Suppressor macrophage treated with lipopolysaccharide for 4 hours (primary cell): ENCODE measurements at regions not wholly inside any gene's neighbourhood (a gene's known extent, or its start where the extent isn't known, plus 50 kb on each side); places are given as distances from the start of the nearest gene placed in this dataset.

Source experiments
- DNase-seq: peaks from one replicate; pipeline ENCODE4 v3.0.0-alpha.2; 2020

- DNase-seq = no peak
Measured at GRCh38 chr1:239802275-239802674, 289.4 kb upstream of the FMN2 start.

- DNase-seq = no peak
Measured at GRCh38 chr1:239803781-239804180, 287.9 kb upstream of the FMN2 start.

GRCh38 chr1:239804266-239804665 lies 287.4 kb upstream of the FMN2 start:
- DNase-seq = peak; percentile 63

GRCh38 chr1:239805042-239805441 lies 286.6 kb upstream of the FMN2 start:
- peak; percentile 30 for DNase-seq

GRCh38 chr1:239805851-239806772 lies 285.6 kb upstream of the FMN2 start:
- DNase-seq = peak; percentile 54

GRCh38 chr1:239806897-239807296 lies 284.8 kb upstream of the FMN2 start:
- no peak for DNase-seq

GRCh38 chr1:239807361-239807760 lies 284.3 kb upstream of the FMN2 start:
- DNase-seq = no peak

- no peak for DNase-seq
Measured at GRCh38 chr1:239810061-239810481, 281.6 kb upstream of the FMN2 start.

GRCh38 chr1:239811211-239811885 lies 280.3 kb upstream of the FMN2 start:
- no peak for DNase-seq

- DNase-seq = no peak
Measured at GRCh38 chr1:239812580-239812979, 279.1 kb upstream of the FMN2 start.

- DNase-seq = peak; percentile 55
Measured at GRCh38 chr1:239814306-239814881, 277.3 kb upstream of the FMN2 start.

GRCh38 chr1:239815074-239815473 lies 276.6 kb upstream of the FMN2 start:
- no peak for DNase-seq

- DNase-seq = peak; percentile 71
Measured at GRCh38 chr1:239816081-239816782, 275.5 kb upstream of the FMN2 start.

GRCh38 chr1:239817276-239817675 lies 274.4 kb upstream of the FMN2 start:
- DNase-seq = peak; percentile 75

- DNase-seq = no peak
Measured at GRCh38 chr1:239817801-239818200, 273.9 kb upstream of the FMN2 start.

GRCh38 chr1:239819096-239819495 lies 272.6 kb upstream of the FMN2 start:
- no peak for DNase-seq

GRCh38 chr1:239819756-239820250 lies 271.9 kb upstream of the FMN2 start:
- DNase-seq = no peak

- DNase-seq = no peak
Measured at GRCh38 chr1:239823852-239824251, 267.8 kb upstream of the FMN2 start.

- DNase-seq = no peak
Measured at GRCh38 chr1:239826211-239826610, 265.5 kb upstream of the FMN2 start.

GRCh38 chr1:239826736-239827135 lies 264.9 kb upstream of the FMN2 start:
- DNase-seq = no peak

GRCh38 chr1:239829535-239829934 lies 262.1 kb upstream of the FMN2 start:
- no peak for DNase-seq

GRCh38 chr1:239831577-239832355 lies 259.9 kb upstream of the FMN2 start:
- no peak for DNase-seq
